ENCODE measurements at regions not wholly inside any gene's neighbourhood (a gene's known extent, or its start where the extent isn't known, plus 50 kb on each side); places are given as distances from the start of the nearest gene placed in this dataset.

- Histone ChIP-seq H3K9me3 (ENCODE audit: low read length) (no peaks in the 10 kb centered on the region), H3K4me1 (ENCODE audit: insufficient read depth, low read length) (no peaks in the 10 kb centered on the region), H3F3A (ENCODE audit: low read length, unreplicated experiment) (no peaks in the 10 kb centered on the region), H3K27me3 (ENCODE audit: low read length) (peaks cover 8% of the 10 kb centered on the region), H3K9me2 (replicated peaks; ENCODE audit: low read length) (no peaks in the 10 kb centered on the region), H4K20me1 (ENCODE audit: low read length) (no peaks in the 10 kb centered on the region), H3K79me2 (ENCODE audit: low read length) (no peaks in the 10 kb centered on the region), H3K4me2 (ENCODE audit: low read length) (no peak overlapping the region), H3K4me3 (ENCODE audit: low read length) (no peak overlapping the region), H3K36me3 (ENCODE audit: low read depth, low read length) (no peaks in the 10 kb centered on the region), H3K9ac (ENCODE audit: low read length) (no peak overlapping the region), H3K27ac (ENCODE audit: low read length) (no peak overlapping the region), H2AFZ (ENCODE audit: low read length) (no peak overlapping the region)
- ChIA-PET POLR2A (ENCODE audit: unreplicated experiment) (no interaction called here), CTCF (no interaction called here)
- DNase-seq (no peak), ATAC-seq (no peak)
- intact Hi-C loops (cut with micrococcal nuclease): no loop called here
- BruUV-seq (replicated peaks): no TSS peak
- no peak for TF ChIP-seq CTCF (conservative IDR thresholded peaks at IDR 0.05; ENCODE audit: low read depth, low read length)
- no peak for TF ChIP-seq EZH2phosphoT487 (IDR thresholded peaks at IDR 0.05; ENCODE audit: borderline replicate concordance, low read length)
- no peak for TF ChIP-seq EZH2 (IDR thresholded peaks at IDR 0.05; ENCODE audit: low read length, unreplicated experiment)
Observed at GRCh38 chr15:78702609-78703333, 61.8 kb upstream of the CHRNB4 start.

GRCh38 chr15:78697449-78697848 is 56.4 kb upstream of the CHRNB4 start:
- no TSS peak for BruUV-seq (replicated peaks)
- POLR2A ChIA-PET (ENCODE audit: unreplicated experiment): no interaction called here

More at GRCh38 chr15:78697449-78697848, 56.4 kb upstream of the CHRNB4 start:
- Histone ChIP-seq H4K20me1 (ENCODE audit: low read length) (no peaks in the 10 kb centered on the region), H3K27me3 (ENCODE audit: low read length) (no peaks in the 10 kb centered on the region; the same call in 1 of the 2 replicates), H3K27ac (ENCODE audit: low read length) (no peak overlapping the region), H3K4me1 (ENCODE audit: insufficient read depth, low read length) (no peaks in the 10 kb centered on the region), H3K4me3 (ENCODE audit: low read length) (no peak overlapping the region), H3K9me3 (ENCODE audit: low read length) (no peaks in the 10 kb centered on the region), H3K79me2 (ENCODE audit: low read length) (no peaks in the 10 kb centered on the region), H3K9me2 (replicated peaks; ENCODE audit: low read length) (no peaks in the 10 kb centered on the region), H3K4me2 (ENCODE audit: low read length) (no peak overlapping the region), H3F3A (ENCODE audit: low read length, unreplicated experiment) (no peaks in the 10 kb centered on the region), H2AFZ (ENCODE audit: low read length) (no peak overlapping the region), H3K9ac (ENCODE audit: low read length) (no peak overlapping the region), H3K36me3 (ENCODE audit: low read depth, low read length) (no peaks in the 10 kb centered on the region)
- TF ChIP-seq CTCF (conservative IDR thresholded peaks at IDR 0.05; ENCODE audit: low read depth, low read length): no peak
- no peak for TF ChIP-seq EZH2phosphoT487 (IDR thresholded peaks at IDR 0.05; ENCODE audit: borderline replicate concordance, low read length)
- TF ChIP-seq EZH2 (IDR thresholded peaks at IDR 0.05; ENCODE audit: low read length, unreplicated experiment): no peak
- CTCF ChIA-PET: no interaction called here
- intact Hi-C loops (cut with micrococcal nuclease): no loop called here
- DNase-seq: no peak
- ATAC-seq: no peak
